Suprapubic skin (tissue), 4 donors: ENCODE measurements at regions not wholly inside any gene's neighbourhood (a gene's known extent, or its start where the extent isn't known, plus 50 kb on each side); places are given as distances from the start of the nearest gene placed in this dataset.
"Not testable (repeated sequence)": the region's sequence is repeated elsewhere in the genome, so short reads cannot be mapped to it uniquely, and the experiment has no call there.

ENCODE experiments used
- DNase-seq, 2 donors: peaks; one replicate each; pipeline ENCODE4 v3.0.0-alpha.2; 2019; ENCODE audit warnings: low spot score in 2 of 2
- H3K27ac ChIP-seq: fragments of 200-600 bp; sonication (generic); one replicate; pipeline ENCODE4 v1.5.1; 2019
- H3K27me3 ChIP-seq: fragments of 200-600 bp; sonication (generic); one replicate; pipeline ENCODE4 v1.5.1; 2019
- H3K36me3 ChIP-seq: fragments of 200-600 bp; sonication (generic); one replicate; pipeline ENCODE4 v1.5.1; 2019
- H3K4me1 ChIP-seq: fragments of 200-600 bp; sonication (generic); one replicate; pipeline ENCODE4 v1.5.1; 2019
- H3K4me3 ChIP-seq: fragments of 200-600 bp; sonication (generic); one replicate; pipeline ENCODE4 v1.5.1; 2019; ENCODE audit warnings: mild to moderate bottlenecking
- H3K9me3 ChIP-seq: fragments of 200-600 bp; sonication (generic); one replicate; pipeline ENCODE4 v1.5.1; 2019
- CTCF ChIP-seq, 2 donors: fragments of 200-600 bp in 1 of 2; fragments of 450-650 bp in 1 of 2; sonication (generic) in 1 of 2; IDR thresholded peaks; one replicate each; pipeline ENCODE4 v1.5.1; 2016 to 2019; ENCODE audit warnings: antibody characterized with exemption in 2 of 2, mild to moderate bottlenecking in 1 of 2, moderate library complexity in 1 of 2
- EP300 ChIP-seq: sonication (generic); formaldehyde crosslinking; IDR thresholded peaks from one replicate; pipeline ENCODE4 v1.6.1; 2017; ENCODE audit warnings: antibody characterized with exemption
- POLR2A ChIP-seq, 2 donors: fragments of 450-650 bp; IDR thresholded peaks; one replicate each; pipeline ENCODE4 v1.6.1; 2017; ENCODE audit warnings: antibody characterized with exemption in 2 of 2, mild to moderate bottlenecking in 2 of 2, moderate library complexity in 2 of 2
- POLR2AphosphoS5 ChIP-seq, 3 donors: sonication (generic); formaldehyde crosslinking; IDR thresholded peaks; one replicate each; pipeline ENCODE4 v1.6.1; 2017; ENCODE audit warnings: antibody characterized with exemption in 3 of 3
- WGBS: methylation state at CpG from one replicate; pipeline ENCODE4 v1.1.5; 2018; 5-methylcytosine and 5-hydroxymethylcytosine counted together

GRCh38 chr5:88646866-88647265 lies 236.1 kb downstream of the MEF2C start:
- H3K36me3 ChIP-seq: no peaks in the 10 kb centered on the region
- TF ChIP-seq EP300: no peak
- no peak for TF ChIP-seq CTCF (IDR thresholded peaks at IDR 0.05)
- no peak for TF ChIP-seq POLR2AphosphoS5 (IDR thresholded peaks at IDR 0.05)
- no peak for TF ChIP-seq POLR2A (IDR thresholded peaks at IDR 0.05)
- no peak for DNase-seq
- H3K4me1 ChIP-seq: no peaks in the 10 kb centered on the region
- no peak overlapping the region for H3K27ac ChIP-seq
- no peak overlapping the region for H3K4me3 ChIP-seq
- 95% methylated on average over 1 of the region's 1 CpG for WGBS
- peaks cover 6% of the 10 kb centered on the region for H3K27me3 ChIP-seq
- H3K9me3 ChIP-seq: no peaks in the 10 kb centered on the region

- WGBS: 83% methylated on average over 3 of the region's 3 CpGs
Measured at GRCh38 chr5:88644676-88645075, 238.3 kb downstream of the MEF2C start.

GRCh38 chr5:88643315-88643714 lies 239.7 kb downstream of the MEF2C start:
- H3K4me1 ChIP-seq: no peaks in the 10 kb centered on the region
- H3K9me3 ChIP-seq: no peaks in the 10 kb centered on the region
- TF ChIP-seq POLR2AphosphoS5 (IDR thresholded peaks at IDR 0.05) (no peak), EP300 (no peak), CTCF (IDR thresholded peaks at IDR 0.05) (no peak), POLR2A (IDR thresholded peaks at IDR 0.05) (no peak)
- no peaks in the 10 kb centered on the region for H3K27me3 ChIP-seq
- no peak for DNase-seq
- H3K4me3 ChIP-seq: no peak overlapping the region
- no peak overlapping the region for H3K27ac ChIP-seq
- no peaks in the 10 kb centered on the region for H3K36me3 ChIP-seq

More at GRCh38 chr5:88644676-88645075, 238.3 kb downstream of the MEF2C start:
- H3K4me1 ChIP-seq: no peaks in the 10 kb centered on the region
- H3K27me3 ChIP-seq: peaks cover 4% of the 10 kb centered on the region
- H3K36me3 ChIP-seq: no peaks in the 10 kb centered on the region
- no peak for DNase-seq
- H3K27ac ChIP-seq: no peak overlapping the region
- H3K4me3 ChIP-seq: no peak overlapping the region
- H3K9me3 ChIP-seq: no peaks in the 10 kb centered on the region
- TF ChIP-seq EP300 (no peak), CTCF (IDR thresholded peaks at IDR 0.05) (no peak), POLR2AphosphoS5 (IDR thresholded peaks at IDR 0.05) (no peak), POLR2A (IDR thresholded peaks at IDR 0.05) (no peak)

- Histone ChIP-seq H3K27ac (no peak overlapping the region), H3K9me3 (no peaks in the 10 kb centered on the region), H3K4me1 (no peaks in the 10 kb centered on the region), H3K36me3 (no peaks in the 10 kb centered on the region), H3K4me3 (no peak overlapping the region), H3K27me3 (peaks cover 4% of the 10 kb centered on the region)
- no peak for DNase-seq
- TF ChIP-seq POLR2A (IDR thresholded peaks at IDR 0.05) (no peak), EP300 (no peak), CTCF (IDR thresholded peaks at IDR 0.05) (no peak), POLR2AphosphoS5 (IDR thresholded peaks at IDR 0.05) (no peak)
- 54% methylated on average over 2 of the region's 2 CpGs for WGBS
Measured at GRCh38 chr5:88634014-88634413, 249.0 kb downstream of the MEF2C start.

- not testable (repeated sequence) for H3K9me3 ChIP-seq, H3K36me3 ChIP-seq, H3K4me1 ChIP-seq, H3K4me3 ChIP-seq, DNase-seq, H3K27ac ChIP-seq, H3K27me3 ChIP-seq
- WGBS: 95% methylated on average over 3 of the region's 5 CpGs
Measured at GRCh38 chr5:88622890-88623289, 260.1 kb downstream of the MEF2C start.

GRCh38 chr5:88615767-88616166 lies 267.2 kb downstream of the MEF2C start:
- not testable (repeated sequence) for H3K27me3 ChIP-seq, H3K27ac ChIP-seq, H3K9me3 ChIP-seq, DNase-seq, H3K4me1 ChIP-seq, H3K4me3 ChIP-seq, H3K36me3 ChIP-seq
- no CpG with 5 or more reads among the region's 32 CpGs for WGBS
